Esophagus (tissue), 2 donors: ENCODE measurements at regions not wholly inside any gene's neighbourhood (a gene's known extent, or its start where the extent isn't known, plus 50 kb on each side); places are given as distances from the start of the nearest gene placed in this dataset.

ENCODE experiments used
- H3K27ac ChIP-seq, 2 donors: one replicate each; pipeline ENCODE4 v1.5.1; 2013; ENCODE audit warnings: low read depth in 2 of 2, mild to moderate bottlenecking in 2 of 2, inconsistent platforms in 1 of 2, low read length in 1 of 2, moderate library complexity in 1 of 2
- H3K27me3 ChIP-seq, 2 donors: one replicate each; pipeline ENCODE4 v1.6.1; 2013; ENCODE audit warnings: low read length in 2 of 2, control low read depth in 1 of 2, mild to moderate bottlenecking in 1 of 2; ENCODE audit not compliant: insufficient read depth in 2 of 2, control insufficient read depth in 1 of 2
- H3K36me3 ChIP-seq, 2 donors: one replicate each; pipeline ENCODE4 v1.6.1; 2013; ENCODE audit warnings: low read length in 1 of 2; ENCODE audit not compliant: control insufficient read depth in 2 of 2, insufficient read depth in 2 of 2
- H3K4me1 ChIP-seq, 2 donors: one replicate each; pipeline ENCODE4 v1.6.1; 2013; ENCODE audit warnings: low read length in 1 of 2; ENCODE audit not compliant: control insufficient read depth in 2 of 2, insufficient read depth in 2 of 2
- H3K4me3 ChIP-seq, 2 donors: one replicate each; pipeline ENCODE4 v1.5.1; 2013; ENCODE audit warnings: low read length in 2 of 2, mild to moderate bottlenecking in 2 of 2, low read depth in 1 of 2, moderate library complexity in 1 of 2
- H3K9me3 ChIP-seq, 2 donors: one replicate each; pipeline ENCODE4 v1.6.1; 2013; ENCODE audit warnings: mild to moderate bottlenecking in 2 of 2, low read depth in 1 of 2, low read length in 1 of 2, moderate library complexity in 1 of 2; ENCODE audit not compliant: control insufficient read depth in 2 of 2, insufficient read depth in 1 of 2
- WGBS, 2 donors: extraction: QIAGEN DNeasy Blood & Tissue Kit; methylation state at CpG; one replicate each; pipeline ENCODE4 v1.1.7; 2013; 5-methylcytosine and 5-hydroxymethylcytosine counted together
- donor health status: healthy with polysubstance abuse.
- donor health status: Bipolar disorder and iron deficiency.

GRCh38 chr3:87423336-87423735 lies 147.0 kb upstream of the POU1F1 start:
- H3K9me3 ChIP-seq: no peaks in the 10 kb centered on the region
- WGBS, 2 donors: 81 to 92% methylated on average over 2 of the region's 2 CpGs
- H3K27ac ChIP-seq: no peak overlapping the region
- no peaks in the 10 kb centered on the region for H3K27me3 ChIP-seq
- no peak overlapping the region for H3K4me3 ChIP-seq
- H3K4me1 ChIP-seq: no peaks in the 10 kb centered on the region
- no peaks in the 10 kb centered on the region for H3K36me3 ChIP-seq

DNA sequence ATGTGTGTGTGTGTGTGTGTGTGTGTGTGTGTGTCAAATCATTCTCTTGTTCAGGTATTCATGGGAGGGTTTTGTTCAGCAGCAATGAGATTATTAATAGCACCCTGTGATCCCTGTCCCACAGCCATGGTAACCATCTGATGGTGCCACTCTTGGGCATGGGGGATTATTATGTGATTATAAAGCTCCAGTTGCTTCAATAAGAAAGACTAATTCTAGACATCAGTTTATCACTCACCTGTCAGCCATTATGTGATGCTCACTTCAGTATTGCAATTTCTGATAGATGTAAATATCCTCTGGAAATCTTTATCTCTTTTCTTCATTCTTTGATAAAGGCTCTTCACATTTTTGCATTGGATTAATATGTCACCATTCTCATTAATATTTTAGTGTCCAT lies 145.9 kb upstream of the POU1F1 start:
- Histone ChIP-seq H3K4me3 (no peak overlapping the region), H3K27ac (no peak overlapping the region), H3K36me3 (no peaks in the 10 kb centered on the region), H3K9me3 (no peaks in the 10 kb centered on the region), H3K4me1 (no peaks in the 10 kb centered on the region), H3K27me3 (no peaks in the 10 kb centered on the region)

- H3K27ac ChIP-seq: no peak overlapping the region
- H3K4me3 ChIP-seq: no peak overlapping the region
- H3K9me3 ChIP-seq: no peaks in the 10 kb centered on the region
- no peaks in the 10 kb centered on the region for H3K27me3 ChIP-seq
- H3K36me3 ChIP-seq: no peaks in the 10 kb centered on the region
- H3K4me1 ChIP-seq: no peaks in the 10 kb centered on the region
These were observed 143.8 kb upstream of the POU1F1 start for GRCh38 chr3:87420171-87420570.

DNA sequence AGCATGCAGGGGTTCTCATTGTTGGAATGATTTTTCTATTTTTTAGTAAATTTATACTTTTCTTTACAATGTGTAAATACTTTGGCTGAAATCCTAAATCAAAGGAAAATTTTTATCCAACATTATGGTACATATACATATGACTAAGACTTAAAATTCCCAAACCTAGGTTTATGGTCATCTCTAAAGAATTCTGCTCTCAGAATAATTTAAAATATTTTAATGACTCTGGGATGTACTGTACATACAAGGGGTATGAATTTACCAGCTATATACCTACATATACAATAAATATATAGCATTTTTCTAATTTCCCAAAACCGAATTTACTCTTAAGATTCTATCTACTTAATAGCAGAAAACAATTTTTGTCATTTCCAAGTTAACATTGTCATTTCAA lies 137.9 kb upstream of the POU1F1 start:
- no peaks in the 10 kb centered on the region for H3K9me3 ChIP-seq
- H3K4me3 ChIP-seq: no peak overlapping the region
- H3K36me3 ChIP-seq: no peaks in the 10 kb centered on the region
- 34 to 41% methylated on average over 1 of the region's 1 CpG for WGBS, 2 donors
- no peaks in the 10 kb centered on the region for H3K27me3 ChIP-seq
- H3K27ac ChIP-seq: no peak overlapping the region
- H3K4me1 ChIP-seq: no peaks in the 10 kb centered on the region

DNA sequence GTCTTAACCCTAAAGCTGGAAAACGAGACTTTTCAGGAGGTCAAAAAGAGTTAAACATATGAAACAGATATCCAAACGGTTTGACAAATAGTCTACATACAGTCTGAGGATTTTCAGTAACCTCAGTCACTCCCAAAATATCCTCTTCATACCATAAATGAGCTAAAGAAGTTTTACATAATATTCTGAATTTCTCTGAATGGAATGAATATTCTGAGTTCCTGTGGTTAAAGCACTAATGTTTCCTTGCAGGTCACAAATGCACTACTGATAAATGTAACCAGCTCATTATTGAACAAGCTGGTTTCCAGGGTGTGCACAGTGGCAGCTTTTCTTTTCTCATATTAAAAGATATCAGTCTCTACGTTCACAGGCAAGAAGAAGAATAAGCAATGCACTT lies 137.4 kb upstream of the POU1F1 start:
- Histone ChIP-seq H3K27me3 (no peaks in the 10 kb centered on the region), H3K4me1 (no peaks in the 10 kb centered on the region), H3K36me3 (no peaks in the 10 kb centered on the region), H3K9me3 (no peaks in the 10 kb centered on the region), H3K27ac (no peak overlapping the region), H3K4me3 (no peak overlapping the region)
- WGBS, 2 donors: 35 to 51% methylated on average over 3 of the region's 3 CpGs

- Histone ChIP-seq H3K4me1 (no peaks in the 10 kb centered on the region), H3K9me3 (no peaks in the 10 kb centered on the region), H3K36me3 (no peaks in the 10 kb centered on the region), H3K27ac (no peak overlapping the region), H3K4me3 (no peak overlapping the region), H3K27me3 (no peaks in the 10 kb centered on the region)
These were observed 133.7 kb upstream of the POU1F1 start for GRCh38 chr3:87410110-87410509.

DNA sequence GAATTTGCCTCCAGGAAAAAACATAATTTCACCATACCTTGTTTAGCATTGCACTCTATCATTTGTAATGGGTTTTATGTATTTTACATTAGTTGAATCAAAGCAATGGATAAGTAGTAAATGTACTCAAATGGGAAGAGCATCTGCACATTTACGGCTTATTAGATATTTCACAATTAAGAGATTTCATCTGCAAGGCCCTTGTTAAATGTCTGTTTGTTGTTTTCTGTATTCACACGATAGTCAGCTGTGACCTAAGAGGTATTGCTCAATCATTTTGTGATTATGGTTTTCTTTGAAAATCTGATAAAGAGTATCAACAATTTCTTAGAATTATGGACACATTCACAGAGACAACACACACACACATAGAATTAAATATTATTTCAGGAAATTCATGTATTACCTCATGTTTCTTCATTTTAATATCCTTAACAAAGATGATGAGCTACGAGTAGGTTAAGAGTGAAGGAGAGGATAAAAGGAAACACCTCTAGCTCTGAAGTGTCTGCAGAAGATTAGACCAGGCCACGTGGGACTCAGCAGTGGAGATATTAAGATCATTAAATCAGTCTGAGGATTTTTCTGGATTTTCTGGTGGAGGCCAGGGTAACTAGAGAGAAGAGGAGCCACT lies 121.9 kb upstream of the POU1F1 start:
- WGBS, 2 donors: 34 to 57% methylated on average over 4 of the region's 4 CpGs
- Histone ChIP-seq H3K4me3 (no peak overlapping the region), H3K27me3 (no peaks in the 10 kb centered on the region), H3K4me1 (no peaks in the 10 kb centered on the region), H3K36me3 (no peaks in the 10 kb centered on the region), H3K9me3 (no peaks in the 10 kb centered on the region), H3K27ac (no peak overlapping the region)

GRCh38 chr3:87397211-87397610 lies 120.8 kb upstream of the POU1F1 start:
- Histone ChIP-seq H3K36me3 (no peaks in the 10 kb centered on the region), H3K27ac (no peak overlapping the region), H3K4me3 (no peak overlapping the region), H3K27me3 (no peaks in the 10 kb centered on the region), H3K4me1 (no peaks in the 10 kb centered on the region), H3K9me3 (no peaks in the 10 kb centered on the region)
- 66 to 73% methylated on average over 2 of the region's 2 CpGs for WGBS, 2 donors

DNA sequence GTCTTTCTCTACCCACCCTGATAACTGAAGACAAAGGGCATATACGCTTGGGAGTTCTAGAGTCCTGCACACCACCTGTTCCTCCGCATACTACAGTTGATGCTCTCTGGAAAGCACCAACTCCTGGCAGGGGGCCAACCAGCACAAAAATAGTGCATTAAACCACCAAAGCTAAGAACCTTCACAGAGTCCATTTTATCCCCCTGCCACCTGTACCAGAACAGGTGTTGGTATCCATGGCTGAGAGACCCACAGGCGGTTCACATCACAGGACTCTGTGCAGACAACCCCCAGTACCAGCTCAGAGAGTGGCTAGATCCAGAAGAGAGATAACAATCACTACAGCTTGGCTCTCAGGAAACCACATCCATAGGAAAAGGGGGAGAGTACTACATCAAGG lies 114.4 kb upstream of the POU1F1 start:
- no peak overlapping the region for H3K27ac ChIP-seq
- H3K4me1 ChIP-seq: no peaks in the 10 kb centered on the region
- no peaks in the 10 kb centered on the region for H3K27me3 ChIP-seq
- WGBS, 2 donors: 86 to 89% methylated on average over 3 of the region's 3 CpGs
- no peaks in the 10 kb centered on the region for H3K9me3 ChIP-seq
- no peaks in the 10 kb centered on the region for H3K36me3 ChIP-seq
- H3K4me3 ChIP-seq: no peak overlapping the region

DNA sequence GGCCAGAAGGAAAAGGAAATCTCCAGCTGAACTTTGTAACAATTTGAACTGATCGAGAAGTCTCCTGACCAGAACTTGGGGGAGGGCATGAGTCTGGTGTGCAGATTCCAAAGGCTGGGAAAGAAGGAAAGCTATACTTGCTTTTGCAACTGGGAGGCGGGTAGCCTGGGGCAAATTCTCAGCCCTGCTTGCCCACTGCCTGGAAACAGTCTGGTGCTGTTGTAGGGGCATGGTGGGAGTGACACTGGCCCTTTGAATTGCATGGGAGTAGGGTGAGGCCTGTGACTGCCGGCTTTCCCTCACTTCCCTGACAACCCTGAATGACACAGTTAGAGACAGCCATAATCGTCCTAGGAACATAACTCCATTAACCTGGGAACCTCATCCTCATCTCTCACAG lies 114.0 kb upstream of the POU1F1 start:
- Histone ChIP-seq H3K9me3 (no peaks in the 10 kb centered on the region), H3K36me3 (no peaks in the 10 kb centered on the region), H3K4me1 (no peaks in the 10 kb centered on the region), H3K27ac (no peak overlapping the region), H3K27me3 (no peaks in the 10 kb centered on the region), H3K4me3 (no peak overlapping the region)
- 71 to 72% methylated on average over 4 of the region's 4 CpGs for WGBS, 2 donors
